ENCODE measurements at regions not wholly inside any gene's neighbourhood (a gene's known extent, or its start where the extent isn't known, plus 50 kb on each side); places are given as distances from the start of the nearest gene placed in this dataset.

- H3K4me3 ChIP-seq (ENCODE audit: low read depth, low read length) = no peak overlapping the region
- peak; percentile 65 for DNase-seq (ENCODE audit: low read depth)
- no peak for TF ChIP-seq CTCF (IDR thresholded peaks at IDR 0.05; ENCODE audit: insufficient read depth, low read depth, low read length)
Observed at GRCh38 chr6:119643876-119644275, 294.3 kb upstream of the MAN1A1 start.

- H3K4me3 ChIP-seq (ENCODE audit: low read depth, low read length) = no peak overlapping the region
- no peak for DNase-seq (ENCODE audit: low read depth)
- TF ChIP-seq CTCF (IDR thresholded peaks at IDR 0.05; ENCODE audit: insufficient read depth, low read depth, low read length) = no peak
Observed at GRCh38 chr6:119637768-119638167, 288.2 kb upstream of the MAN1A1 start.

GRCh38 chr6:119636060-119636459 is 286.5 kb upstream of the MAN1A1 start:
- no peak for DNase-seq (ENCODE audit: low read depth)
- TF ChIP-seq CTCF (IDR thresholded peaks at IDR 0.05; ENCODE audit: insufficient read depth, low read depth, low read length) = no peak
- no peak overlapping the region for H3K4me3 ChIP-seq (ENCODE audit: low read depth, low read length)

- no peak overlapping the region for H3K4me3 ChIP-seq (ENCODE audit: low read depth, low read length)
- TF ChIP-seq CTCF (IDR thresholded peaks at IDR 0.05; ENCODE audit: insufficient read depth, low read depth, low read length) = no peak
- no peak for DNase-seq (ENCODE audit: low read depth)
Observed at GRCh38 chr6:119633461-119633860, 283.9 kb upstream of the MAN1A1 start.

GRCh38 chr6:119630561-119631192 is 281.1 kb upstream of the MAN1A1 start:
- no peak for DNase-seq (ENCODE audit: low read depth)
- no peak overlapping the region for H3K4me3 ChIP-seq (ENCODE audit: low read depth, low read length)
- no peak for TF ChIP-seq CTCF (IDR thresholded peaks at IDR 0.05; ENCODE audit: insufficient read depth, low read depth, low read length)

- peak; percentile 15 for TF ChIP-seq CTCF (IDR thresholded peaks at IDR 0.05; ENCODE audit: insufficient read depth, low read depth, low read length)
- no peak overlapping the region for H3K4me3 ChIP-seq (ENCODE audit: low read depth, low read length)
- DNase-seq (ENCODE audit: low read depth) = no peak
Observed at GRCh38 chr6:119628691-119629594, 279.4 kb upstream of the MAN1A1 start.
